Skeletal muscle tissue (tissue), 3 donors: ENCODE measurements at regions not wholly inside any gene's neighbourhood (a gene's known extent, or its start where the extent isn't known, plus 50 kb on each side); places are given as distances from the start of the nearest gene placed in this dataset.

Experiments used
- H3K27ac ChIP-seq: one replicate; pipeline ENCODE4 v1.7.0; 2013; ENCODE audit warnings: mild to moderate bottlenecking, low read depth, low read length, inconsistent platforms
- H3K27me3 ChIP-seq, 3 donors: one replicate each; pipeline ENCODE4 v1.7.0; 2013; ENCODE audit warnings: low read length in 3 of 3; ENCODE audit not compliant: control insufficient read depth in 3 of 3, insufficient read depth in 3 of 3
- H3K36me3 ChIP-seq, 3 donors: one replicate each; pipeline ENCODE4 v1.7.0; 2013; ENCODE audit warnings: low read length in 3 of 3; ENCODE audit not compliant: control insufficient read depth in 3 of 3, insufficient read depth in 3 of 3
- H3K4me1 ChIP-seq, 3 donors: one replicate each; pipeline ENCODE4 v1.7.0; 2013; ENCODE audit warnings: low read length in 3 of 3, mild to moderate bottlenecking in 3 of 3; ENCODE audit not compliant: control insufficient read depth in 3 of 3, insufficient read depth in 3 of 3
- H3K4me3 ChIP-seq, 3 donors: one replicate each; pipeline ENCODE4 v1.7.0; 2013; ENCODE audit warnings: low read length in 3 of 3
- H3K9ac ChIP-seq, 3 donors: one replicate each; pipeline ENCODE4 v1.7.0; 2013; ENCODE audit warnings: low read length in 3 of 3, mild to moderate bottlenecking in 3 of 3, moderate library complexity in 2 of 3, low read depth in 1 of 3
- H3K9me3 ChIP-seq, 3 donors: one replicate each; pipeline ENCODE4 v1.7.0; 2013; ENCODE audit warnings: low read length in 3 of 3; ENCODE audit not compliant: control insufficient read depth in 3 of 3
- donor health status: Osteomylitis.

DNA sequence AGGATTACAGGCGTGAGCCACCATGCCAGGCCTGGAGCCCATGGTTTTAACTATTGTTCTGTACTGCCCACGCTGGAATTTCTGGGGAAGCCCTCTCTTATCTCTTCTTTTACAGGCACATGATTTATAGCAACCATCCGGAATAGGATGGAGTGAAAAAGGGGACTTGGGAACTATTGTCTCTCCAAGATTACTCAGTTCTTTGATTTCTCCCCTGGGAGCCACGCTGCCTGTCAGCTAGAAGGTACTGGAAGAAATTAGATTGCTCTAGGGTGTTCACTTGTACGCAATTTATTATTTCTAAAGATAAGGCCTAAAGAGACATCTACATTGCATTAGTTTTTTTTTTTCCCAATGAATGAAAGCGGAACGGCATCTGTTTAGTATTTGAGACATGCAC is 65.6 kb upstream of the PTPRJ start:
- Histone ChIP-seq H3K9me3 (no peaks in the 10 kb centered on the region), H3K4me3 (no peak overlapping the region), H3K27ac (no peak overlapping the region), H3K9ac (no peak overlapping the region), H3K36me3 (no peaks in the 10 kb centered on the region), H3K27me3 (no peaks in the 10 kb centered on the region), H3K4me1 (peaks cover 0 to 9% (median 4%) of the 10 kb centered on the region in 3 donors)

DNA sequence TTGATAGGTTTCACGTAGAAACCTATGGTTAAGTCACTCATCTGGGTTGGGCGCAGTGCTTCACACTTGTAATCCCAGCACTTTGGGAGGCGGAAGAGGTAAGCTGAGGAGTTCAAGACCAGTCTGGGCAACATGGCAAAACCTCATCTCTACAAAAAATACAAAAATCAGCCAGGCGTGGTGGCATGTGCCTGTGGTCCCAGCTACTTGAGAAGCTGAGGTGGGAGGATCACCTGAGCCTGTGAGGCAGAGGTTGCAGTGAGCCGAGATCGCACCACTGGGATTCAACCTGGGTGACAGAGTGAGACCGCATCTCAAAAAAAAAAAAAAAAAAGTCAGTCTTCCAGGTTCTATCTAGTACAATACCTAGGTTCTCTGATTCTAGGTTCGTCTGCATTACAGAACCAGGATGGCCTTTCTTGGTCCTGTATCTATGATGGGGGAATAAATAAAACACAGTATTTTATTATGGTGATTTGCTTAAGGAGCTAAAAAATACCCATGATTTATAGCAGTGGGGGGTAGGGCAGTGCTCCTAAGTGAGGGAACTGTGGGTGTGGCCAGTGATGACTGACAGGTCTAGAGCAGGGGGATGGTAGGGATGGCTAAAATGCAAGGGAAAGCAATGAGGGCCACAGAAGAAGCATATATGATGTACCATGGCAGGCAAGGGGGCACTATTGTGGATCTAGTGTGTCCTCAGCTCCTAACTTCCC is 65.5 kb upstream of the NUP160 start:
- H3K4me1 ChIP-seq: peaks cover 0 to 9% (median 4%) of the 10 kb centered on the region in 3 donors
- peaks cover 0 to 2% (median 0%) of the 10 kb centered on the region in 3 donors for H3K27me3 ChIP-seq
- no peak overlapping the region for H3K9ac ChIP-seq
- no peak overlapping the region for H3K4me3 ChIP-seq
- no peak overlapping the region for H3K27ac ChIP-seq
- no peaks in the 10 kb centered on the region for H3K36me3 ChIP-seq
- no peaks in the 10 kb centered on the region for H3K9me3 ChIP-seq

DNA sequence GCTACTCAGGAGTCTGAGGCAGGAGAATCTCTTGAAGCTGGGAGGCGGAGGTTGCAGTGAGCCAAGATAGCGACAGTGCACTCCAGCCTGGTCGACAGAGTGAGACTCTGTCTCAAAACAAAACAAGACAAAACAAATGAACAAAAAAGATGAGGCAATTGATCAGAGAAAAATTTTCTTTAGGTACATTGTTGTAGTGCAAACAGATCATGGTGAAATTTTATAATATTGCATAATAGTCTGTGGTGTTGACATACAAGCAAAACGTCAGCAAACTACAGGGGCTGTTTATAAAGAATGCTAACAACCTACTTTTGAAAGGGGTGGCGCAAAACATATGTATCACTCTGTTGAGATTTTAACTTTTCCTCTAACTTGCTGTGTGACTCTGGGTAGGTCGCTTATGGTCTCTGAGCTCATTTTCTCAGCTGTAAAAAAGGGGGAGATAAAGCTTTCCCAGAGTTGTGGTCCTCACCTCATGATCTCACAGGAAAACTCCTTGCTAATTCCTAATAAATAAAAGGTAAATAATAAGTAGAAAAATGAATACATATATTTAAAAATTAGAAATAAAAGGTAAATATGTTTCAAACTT is 64.8 kb upstream of the NUP160 start:
- Histone ChIP-seq H3K36me3 (no peaks in the 10 kb centered on the region), H3K27me3 (peaks cover 0 to 2% (median 0%) of the 10 kb centered on the region in 3 donors), H3K4me3 (no peak overlapping the region), H3K9ac (no peak overlapping the region), H3K4me1 (peaks cover 0 to 9% (median 4%) of the 10 kb centered on the region in 3 donors), H3K9me3 (no peaks in the 10 kb centered on the region), H3K27ac (no peak overlapping the region)

DNA sequence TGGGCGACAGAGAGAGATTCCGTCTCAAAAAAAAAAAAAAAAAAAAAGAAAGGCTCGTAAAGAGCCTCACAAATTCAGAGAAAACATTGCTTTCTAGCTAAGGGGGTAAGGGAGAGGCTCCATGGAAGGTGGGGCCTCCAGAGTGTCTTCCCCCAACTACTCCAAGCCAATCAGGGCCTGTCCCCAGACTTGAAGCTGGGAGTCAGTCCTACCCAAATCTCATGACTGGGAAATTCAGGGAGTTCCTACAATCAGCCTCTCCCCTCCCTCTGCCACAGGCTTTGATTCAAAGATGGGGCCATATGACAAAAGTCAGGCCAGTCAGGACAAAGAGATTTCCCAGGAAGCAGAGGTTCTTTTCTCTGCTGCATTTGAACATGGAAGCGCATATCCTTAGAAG is 63.0 kb upstream of the NUP160 start:
- no peak overlapping the region for H3K4me3 ChIP-seq
- H3K36me3 ChIP-seq: no peaks in the 10 kb centered on the region
- no peaks in the 10 kb centered on the region for H3K9me3 ChIP-seq
- H3K27me3 ChIP-seq: peaks cover 0 to 2% (median 0%) of the 10 kb centered on the region in 3 donors
- H3K9ac ChIP-seq: no peak overlapping the region
- H3K27ac ChIP-seq: no peak overlapping the region
- H3K4me1 ChIP-seq: peaks cover 0 to 5% (median 0%) of the 10 kb centered on the region in 3 donors

DNA sequence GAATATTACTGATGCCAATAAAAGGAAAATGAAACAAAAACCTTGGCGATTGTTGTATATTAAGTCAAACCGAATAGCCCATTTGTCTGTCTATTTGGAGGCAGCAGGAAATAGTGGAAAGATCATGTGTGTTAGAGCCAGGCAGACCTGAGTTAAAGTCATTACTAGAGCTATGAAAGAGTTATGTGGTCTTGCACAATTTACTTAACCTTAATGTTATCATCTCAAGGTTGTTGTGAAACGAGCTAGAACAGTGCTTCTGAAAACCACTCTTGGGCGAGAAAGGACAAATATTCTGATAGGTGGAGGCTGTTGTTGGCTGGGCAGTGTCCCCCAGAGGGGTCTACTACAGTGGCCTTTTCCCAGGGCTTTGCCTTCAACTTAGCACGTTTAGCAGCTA is 60.0 kb upstream of the NUP160 start:
- no peak overlapping the region for H3K27ac ChIP-seq

DNA sequence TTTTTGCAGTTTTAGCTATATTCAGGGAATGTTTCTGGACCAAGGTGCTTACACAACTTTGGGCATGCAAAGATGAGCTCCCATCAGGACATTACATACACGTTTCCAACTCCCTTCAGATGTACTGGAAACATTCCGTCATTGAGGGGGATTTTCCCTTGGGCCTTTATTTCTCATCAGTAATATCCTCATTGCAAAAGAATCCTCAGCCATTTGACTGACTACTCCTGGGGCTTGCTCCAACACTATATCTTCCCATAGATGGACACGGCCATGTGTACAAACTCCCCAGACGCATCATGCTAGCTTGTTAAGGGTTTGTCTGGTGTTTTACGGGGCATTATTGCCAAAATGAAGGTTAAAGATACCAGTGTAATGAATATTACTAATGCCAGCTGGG is 59.3 kb upstream of the NUP160 start:
- Histone ChIP-seq H3K9me3 (no peaks in the 10 kb centered on the region), H3K4me3 (no peak overlapping the region), H3K9ac (no peak overlapping the region), H3K27me3 (peaks cover 0 to 2% (median 0%) of the 10 kb centered on the region in 3 donors), H3K36me3 (no peaks in the 10 kb centered on the region), H3K4me1 (no peaks in the 10 kb centered on the region), H3K27ac (no peak overlapping the region)

More for the DNA sequence above, 60.0 kb upstream of the NUP160 start:
- no peaks in the 10 kb centered on the region for H3K9me3 ChIP-seq
- H3K9ac ChIP-seq: no peak overlapping the region
- no peaks in the 10 kb centered on the region for H3K4me1 ChIP-seq
- peaks cover 0 to 2% (median 0%) of the 10 kb centered on the region in 3 donors for H3K27me3 ChIP-seq
- no peaks in the 10 kb centered on the region for H3K36me3 ChIP-seq
- no peak overlapping the region for H3K4me3 ChIP-seq

DNA sequence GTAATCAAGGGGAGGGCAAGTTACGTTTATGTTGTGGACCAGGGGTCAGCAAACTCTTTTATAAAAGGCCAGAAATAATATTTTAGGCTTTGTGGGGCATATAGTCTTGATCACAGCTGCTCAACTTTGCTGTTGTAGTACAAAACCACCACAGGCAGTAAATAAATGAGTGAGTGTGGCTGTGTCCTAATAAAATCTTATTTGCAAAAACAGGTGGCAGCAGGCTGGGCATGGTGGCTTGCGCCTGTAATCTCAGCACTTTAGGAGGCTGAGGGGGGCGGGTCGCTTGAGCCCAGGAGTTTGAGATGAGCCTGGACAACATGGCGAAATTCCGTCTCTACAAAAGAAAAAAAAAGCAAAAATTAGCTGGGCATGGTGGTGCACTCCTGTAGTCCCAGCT is 57.9 kb upstream of the NUP160 start:
- H3K4me1 ChIP-seq: no peaks in the 10 kb centered on the region
- H3K9me3 ChIP-seq: no peaks in the 10 kb centered on the region
- H3K27ac ChIP-seq: no peak overlapping the region
- peaks cover 0 to 2% (median 0%) of the 10 kb centered on the region in 3 donors for H3K27me3 ChIP-seq
- H3K4me3 ChIP-seq: no peak overlapping the region
- H3K9ac ChIP-seq: no peak overlapping the region
- H3K36me3 ChIP-seq: no peaks in the 10 kb centered on the region

DNA sequence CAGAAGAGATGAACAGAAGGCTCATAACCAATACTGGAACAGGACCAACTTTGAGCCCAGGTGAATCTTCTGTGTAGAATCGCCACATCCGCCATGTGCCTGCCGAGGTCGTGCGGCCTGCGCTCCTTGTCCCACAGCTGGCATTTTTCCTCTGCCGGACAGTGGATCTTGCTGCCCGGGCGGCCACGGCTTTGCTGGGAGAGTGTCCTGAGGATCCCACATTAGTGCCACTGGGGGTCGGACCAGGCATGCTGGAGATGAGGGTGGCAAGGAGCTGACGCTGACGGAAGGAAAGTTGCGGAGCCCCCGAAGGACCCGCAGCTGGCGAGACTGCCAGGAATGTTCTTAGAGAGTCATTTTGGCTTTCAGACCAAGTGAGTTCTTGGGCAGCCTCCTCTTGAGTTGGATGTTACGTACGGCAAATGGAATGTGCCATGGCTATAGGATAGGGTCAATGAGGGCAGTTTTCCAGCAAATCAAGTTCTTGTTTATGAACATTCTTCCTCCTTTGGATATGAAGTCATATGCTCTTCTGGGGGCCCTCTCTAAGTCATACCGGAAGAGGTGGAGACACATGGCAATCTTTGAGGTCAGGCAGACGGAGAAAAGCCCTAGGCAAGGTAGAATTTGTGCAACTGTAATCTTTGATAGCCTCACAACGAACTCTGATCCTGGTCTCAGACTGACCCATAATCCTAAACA is 57.4 kb upstream of the NUP160 start:
- H3K9me3 ChIP-seq: no peaks in the 10 kb centered on the region
- peaks cover 0 to 2% (median 0%) of the 10 kb centered on the region in 3 donors for H3K27me3 ChIP-seq
- no peak overlapping the region for H3K27ac ChIP-seq
- no peak overlapping the region for H3K9ac ChIP-seq
- H3K4me1 ChIP-seq: no peaks in the 10 kb centered on the region
- H3K36me3 ChIP-seq: no peaks in the 10 kb centered on the region
- no peak overlapping the region for H3K4me3 ChIP-seq

DNA sequence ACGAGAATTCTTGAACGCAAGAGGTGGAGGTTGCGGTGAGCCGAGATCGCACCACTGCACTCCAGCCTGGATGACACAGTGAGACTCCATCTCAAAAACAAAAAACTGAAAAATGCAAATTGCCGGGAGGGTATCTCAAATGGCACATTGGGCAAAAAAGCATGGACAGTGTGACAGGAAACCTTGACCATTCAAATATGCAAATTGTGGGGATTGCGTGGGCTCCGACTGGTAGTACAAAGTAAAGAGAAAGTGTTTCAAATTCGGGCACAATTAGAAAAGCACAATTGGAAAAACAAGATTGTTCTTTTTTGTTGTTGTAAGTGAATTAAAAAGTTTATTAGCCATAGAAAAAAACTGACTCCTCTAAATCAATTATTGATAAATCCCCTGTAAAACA is 56.7 kb upstream of the NUP160 start:
- no peaks in the 10 kb centered on the region for H3K4me1 ChIP-seq
- H3K9ac ChIP-seq: no peak overlapping the region
- H3K9me3 ChIP-seq: no peaks in the 10 kb centered on the region
- H3K36me3 ChIP-seq: no peaks in the 10 kb centered on the region
- H3K27me3 ChIP-seq: peaks cover 0 to 2% (median 0%) of the 10 kb centered on the region in 3 donors
- H3K27ac ChIP-seq: no peak overlapping the region
- no peak overlapping the region for H3K4me3 ChIP-seq

DNA sequence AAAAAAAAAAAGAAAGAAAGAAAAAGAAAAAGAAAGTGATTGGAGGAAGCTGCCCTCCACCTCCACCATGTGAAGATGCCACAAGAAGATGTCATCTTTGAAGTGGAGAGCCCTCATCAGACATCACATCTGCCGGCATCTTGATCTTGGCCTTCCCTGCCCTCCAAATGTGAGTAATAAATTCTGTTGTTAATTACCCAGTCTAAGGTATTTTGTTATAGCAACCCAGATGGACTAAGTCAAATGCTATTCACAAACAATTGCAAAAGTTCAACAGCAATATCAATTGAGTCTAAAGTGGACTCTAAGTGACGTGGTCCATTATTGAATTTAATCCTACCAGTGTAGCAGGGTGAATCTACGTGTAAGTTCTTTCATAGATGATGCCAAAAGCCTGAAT is 55.9 kb upstream of the NUP160 start:
- H3K27ac ChIP-seq: no peak overlapping the region
- H3K4me1 ChIP-seq: no peaks in the 10 kb centered on the region
- H3K9me3 ChIP-seq: no peaks in the 10 kb centered on the region
- no peak overlapping the region for H3K9ac ChIP-seq
- H3K4me3 ChIP-seq: no peak overlapping the region
- no peaks in the 10 kb centered on the region for H3K27me3 ChIP-seq
- no peaks in the 10 kb centered on the region for H3K36me3 ChIP-seq
